Transverse colon (tissue), 4 donors: ENCODE measurements at regions not wholly inside any gene's neighbourhood (a gene's known extent, or its start where the extent isn't known, plus 50 kb on each side); places are given as distances from the start of the nearest gene placed in this dataset.

Source experiments
- POLR2AphosphoS5 ChIP-seq, 3 donors: sonication (generic); formaldehyde crosslinking; IDR thresholded peaks; one replicate each; pipeline ENCODE4 v1.6.1; 2016; ENCODE audit warnings: antibody characterized with exemption in 3 of 3
- TF ChIP-seq, protein P1 (sequence below), 5 experiments: fragments of 200-600 bp in 3 of 5; fragments of 450-650 bp in 2 of 5; sonication (generic) in 3 of 5; IDR thresholded peaks; 1 replicate in 2 of 5; 2 replicates in 3 of 5; pipeline ENCODE4 v1.5.1; 2016 to 2017; ENCODE audit warnings: antibody characterized with exemption in 5 of 5, inconsistent platforms in 3 of 5, mild to moderate bottlenecking in 2 of 5, moderate library complexity in 1 of 5

DNA sequence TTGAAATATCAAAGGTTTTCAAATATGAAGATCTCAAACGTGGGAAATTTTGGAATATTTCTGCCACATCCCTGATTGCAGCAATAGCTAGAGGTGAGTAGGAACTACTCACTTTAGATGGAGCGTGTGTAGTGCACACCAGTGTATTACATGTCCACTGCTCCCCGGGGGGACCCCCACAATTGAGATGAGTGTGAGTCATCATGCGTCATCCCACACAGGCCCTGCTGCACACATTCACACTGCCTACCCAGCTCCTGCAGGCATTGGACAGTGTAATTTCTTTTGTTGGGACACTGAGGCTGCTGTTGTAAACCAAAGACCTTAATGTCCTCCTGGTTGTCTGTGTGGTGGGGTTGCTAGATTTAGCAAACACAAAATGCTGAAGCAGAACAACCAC lies 280.0 kb downstream of the GAS1 start:
- no peak for TF ChIP-seq POLR2AphosphoS5 (IDR thresholded peaks at IDR 0.05)
- TF ChIP-seq, protein P1, sequence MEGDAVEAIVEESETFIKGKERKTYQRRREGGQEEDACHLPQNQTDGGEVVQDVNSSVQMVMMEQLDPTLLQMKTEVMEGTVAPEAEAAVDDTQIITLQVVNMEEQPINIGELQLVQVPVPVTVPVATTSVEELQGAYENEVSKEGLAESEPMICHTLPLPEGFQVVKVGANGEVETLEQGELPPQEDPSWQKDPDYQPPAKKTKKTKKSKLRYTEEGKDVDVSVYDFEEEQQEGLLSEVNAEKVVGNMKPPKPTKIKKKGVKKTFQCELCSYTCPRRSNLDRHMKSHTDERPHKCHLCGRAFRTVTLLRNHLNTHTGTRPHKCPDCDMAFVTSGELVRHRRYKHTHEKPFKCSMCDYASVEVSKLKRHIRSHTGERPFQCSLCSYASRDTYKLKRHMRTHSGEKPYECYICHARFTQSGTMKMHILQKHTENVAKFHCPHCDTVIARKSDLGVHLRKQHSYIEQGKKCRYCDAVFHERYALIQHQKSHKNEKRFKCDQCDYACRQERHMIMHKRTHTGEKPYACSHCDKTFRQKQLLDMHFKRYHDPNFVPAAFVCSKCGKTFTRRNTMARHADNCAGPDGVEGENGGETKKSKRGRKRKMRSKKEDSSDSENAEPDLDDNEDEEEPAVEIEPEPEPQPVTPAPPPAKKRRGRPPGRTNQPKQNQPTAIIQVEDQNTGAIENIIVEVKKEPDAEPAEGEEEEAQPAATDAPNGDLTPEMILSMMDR (IDR thresholded peaks at IDR 0.05) = no peak
